ENCODE measurements at regions not wholly inside any gene's neighbourhood (a gene's known extent, or its start where the extent isn't known, plus 50 kb on each side); places are given as distances from the start of the nearest gene placed in this dataset.
"Not testable (repeated sequence)": the region's sequence is repeated elsewhere in the genome, so short reads cannot be mapped to it uniquely, and the experiment has no call there.

- ATAC-seq (replicated peaks in 1 of 4) (no peak), DNase-seq (no peak)
- no peaks in the 10 kb centered on the region for H3K36me3 ChIP-seq (ENCODE audit: control insufficient read depth in 2 of 2, extremely low read depth in 1 of 2, insufficient read depth in 1 of 2, low read length in 1 of 2)
- Mint-ChIP-seq H3K36me3 (no peaks in the 10 kb centered on the region), H3K9me3 (peaks cover 0 to 5% (median 0%) of the 10 kb centered on the region in 3 donors), H3K4me1 (peaks cover 0 to 6% (median 1%) of the 10 kb centered on the region in 3 donors), H3K27me3 (no peaks in the 10 kb centered on the region), H3K27ac (no peak overlapping the region), H3K4me3 (no peak overlapping the region)
- H3K4me3 ChIP-seq (ENCODE audit: control insufficient read depth in 1 of 2, extremely low read depth in 1 of 2, low read length in 1 of 2): no peak overlapping the region
- H3K27me3 ChIP-seq (replicated peaks in 1 of 2; ENCODE audit: control insufficient read depth in 2 of 2, extremely low read depth in 1 of 2, insufficient read depth in 2 of 2, low read length in 1 of 2): no peaks in the 10 kb centered on the region
- CTCF ChIA-PET: interaction anchor here in 1 of 2 donors (0.5 kb wide), 2 partner anchors 118 to 247 kb away, joined by 3 to 4 read pairs; no protein-coding TSS in a partner anchor
- H3K27ac ChIP-seq (ENCODE audit: low read length): no peak overlapping the region
- H3K9me3 ChIP-seq: no peaks in the 10 kb centered on the region
- 100% methylated on average over 2 of the region's 5 CpGs for WGBS (ENCODE audit: insufficient coverage)
- H3K4me1 ChIP-seq (ENCODE audit: control insufficient read depth in 1 of 2, extremely low read depth in 1 of 2, insufficient read depth in 2 of 2, low read length in 2 of 2): no peaks in the 10 kb centered on the region
- POLR2A ChIA-PET: interaction anchor here in 1 of 2 donors (0.6 kb wide), 1 partner anchor 11 kb away, joined by 3 read pairs; no protein-coding TSS in a partner anchor
Measured at GRCh38 chr3:177498037-177498857, 301.0 kb upstream of the TBL1XR1 start.

GRCh38 chr3:177499039-177499438 is 301.8 kb upstream of the TBL1XR1 start:
- H3K36me3 Mint-ChIP-seq; H3K9me3 ChIP-seq; CTCF ChIA-PET; DNase-seq; H3K4me1 ChIP-seq (ENCODE audit: control insufficient read depth in 1 of 2, extremely low read depth in 1 of 2, insufficient read depth in 2 of 2, low read length in 2 of 2); ATAC-seq (replicated peaks in 1 of 4); H3K27ac ChIP-seq (ENCODE audit: low read length); H3K9me3 Mint-ChIP-seq; H3K4me1 Mint-ChIP-seq; H3K27me3 ChIP-seq (replicated peaks in 1 of 2; ENCODE audit: control insufficient read depth in 2 of 2, extremely low read depth in 1 of 2, insufficient read depth in 2 of 2, low read length in 1 of 2); POLR2A ChIA-PET; H3K27ac Mint-ChIP-seq; H3K4me3 ChIP-seq (ENCODE audit: control insufficient read depth in 1 of 2, extremely low read depth in 1 of 2, low read length in 1 of 2); H3K27me3 Mint-ChIP-seq; H3K4me3 Mint-ChIP-seq; H3K36me3 ChIP-seq (ENCODE audit: control insufficient read depth in 2 of 2, extremely low read depth in 1 of 2, insufficient read depth in 1 of 2, low read length in 1 of 2): not testable (repeated sequence)
- WGBS (ENCODE audit: insufficient coverage): no CpG with 5 or more reads among the region's 2 CpGs

- H3K9me3 ChIP-seq: no peaks in the 10 kb centered on the region
- no peaks in the 10 kb centered on the region for H3K36me3 ChIP-seq (ENCODE audit: control insufficient read depth in 2 of 2, extremely low read depth in 1 of 2, insufficient read depth in 1 of 2, low read length in 1 of 2)
- no peaks in the 10 kb centered on the region for H3K4me1 ChIP-seq (ENCODE audit: control insufficient read depth in 1 of 2, extremely low read depth in 1 of 2, insufficient read depth in 2 of 2, low read length in 2 of 2)
- no peak for DNase-seq
- Mint-ChIP-seq H3K4me1 (peaks cover 0 to 6% (median 1%) of the 10 kb centered on the region in 3 donors), H3K4me3 (no peak overlapping the region), H3K9me3 (peaks cover 0 to 5% (median 0%) of the 10 kb centered on the region in 3 donors), H3K27me3 (no peaks in the 10 kb centered on the region), H3K27ac (no peak overlapping the region), H3K36me3 (no peaks in the 10 kb centered on the region)
- no peak overlapping the region for H3K27ac ChIP-seq (ENCODE audit: low read length)
- WGBS (ENCODE audit: insufficient coverage): 95% methylated on average over 5 of the region's 8 CpGs
- POLR2A ChIA-PET: interaction anchor here in 1 of 2 donors (0.6 kb wide), 1 partner anchor 552 kb away, joined by 3 read pairs; no protein-coding TSS in a partner anchor
- no peak for ATAC-seq (replicated peaks in 1 of 4)
- CTCF ChIA-PET: no interaction called here
- H3K27me3 ChIP-seq (replicated peaks in 1 of 2; ENCODE audit: control insufficient read depth in 2 of 2, extremely low read depth in 1 of 2, insufficient read depth in 2 of 2, low read length in 1 of 2): no peaks in the 10 kb centered on the region
- H3K4me3 ChIP-seq (ENCODE audit: control insufficient read depth in 1 of 2, extremely low read depth in 1 of 2, low read length in 1 of 2): no peak overlapping the region
Measured at GRCh38 chr3:177499779-177500423, 302.6 kb upstream of the TBL1XR1 start.

GRCh38 chr3:177510693-177511216 is 313.5 kb upstream of the TBL1XR1 start:
- no peaks in the 10 kb centered on the region for H3K27me3 ChIP-seq (replicated peaks in 1 of 2; ENCODE audit: control insufficient read depth in 2 of 2, extremely low read depth in 1 of 2, insufficient read depth in 2 of 2, low read length in 1 of 2)
- Mint-ChIP-seq H3K4me1 (peaks cover 0 to 7% (median 2%) of the 10 kb centered on the region in 3 donors), H3K27ac (no peak overlapping the region), H3K9me3 (peaks cover 0 to 5% (median 0%) of the 10 kb centered on the region in 3 donors), H3K27me3 (no peaks in the 10 kb centered on the region), H3K4me3 (no peak overlapping the region), H3K36me3 (no peaks in the 10 kb centered on the region)
- H3K4me3 ChIP-seq (ENCODE audit: control insufficient read depth in 1 of 2, extremely low read depth in 1 of 2, low read length in 1 of 2): no peak overlapping the region
- no peaks in the 10 kb centered on the region for H3K4me1 ChIP-seq (ENCODE audit: control insufficient read depth in 1 of 2, extremely low read depth in 1 of 2, insufficient read depth in 2 of 2, low read length in 2 of 2)
- no peak for DNase-seq
- no peaks in the 10 kb centered on the region for H3K9me3 ChIP-seq
- H3K36me3 ChIP-seq (ENCODE audit: control insufficient read depth in 2 of 2, extremely low read depth in 1 of 2, insufficient read depth in 1 of 2, low read length in 1 of 2): no peaks in the 10 kb centered on the region
- no peak overlapping the region for H3K27ac ChIP-seq (ENCODE audit: low read length)
- POLR2A ChIA-PET: no interaction called here
- CTCF ChIA-PET: no interaction called here
- WGBS (ENCODE audit: insufficient coverage): 89% methylated on average over 2 of the region's 2 CpGs
- ATAC-seq (replicated peaks in 1 of 4): no peak

GRCh38 chr3:177512945-177513814 is 315.9 kb upstream of the TBL1XR1 start:
- ChIA-PET POLR2A (interaction anchor here in 1 of 2 donors (0.6 kb wide), 1 partner anchor 378 kb away, joined by 4 read pairs; no protein-coding TSS in a partner anchor), CTCF (no interaction called here)
- Mint-ChIP-seq H3K27ac (no peak overlapping the region), H3K36me3 (no peaks in the 10 kb centered on the region), H3K4me3 (no peak overlapping the region), H3K27me3 (no peaks in the 10 kb centered on the region), H3K9me3 (peaks cover 0 to 5% (median 0%) of the 10 kb centered on the region in 3 donors), H3K4me1 (peaks cover 0 to 11% (median 2%) of the 10 kb centered on the region in 3 donors)
- Histone ChIP-seq H3K36me3 (ENCODE audit: control insufficient read depth in 2 of 2, extremely low read depth in 1 of 2, insufficient read depth in 1 of 2, low read length in 1 of 2) (no peaks in the 10 kb centered on the region), H3K27ac (ENCODE audit: low read length) (no peak overlapping the region), H3K4me3 (ENCODE audit: control insufficient read depth in 1 of 2, extremely low read depth in 1 of 2, low read length in 1 of 2) (no peak overlapping the region), H3K9me3 (no peaks in the 10 kb centered on the region), H3K27me3 (replicated peaks in 1 of 2; ENCODE audit: control insufficient read depth in 2 of 2, extremely low read depth in 1 of 2, insufficient read depth in 2 of 2, low read length in 1 of 2) (no peaks in the 10 kb centered on the region), H3K4me1 (ENCODE audit: control insufficient read depth in 1 of 2, extremely low read depth in 1 of 2, insufficient read depth in 2 of 2, low read length in 2 of 2) (no peaks in the 10 kb centered on the region)
- 100% methylated on average over 3 of the region's 6 CpGs for WGBS (ENCODE audit: insufficient coverage)
- ATAC-seq (replicated peaks in 1 of 4) (no peak), DNase-seq (no peak)
